Middle frontal gyrus (tissue), 1 donor: ENCODE measurements at regions not wholly inside any gene's neighbourhood (a gene's known extent, or its start where the extent isn't known, plus 50 kb on each side); places are given as distances from the start of the nearest gene placed in this dataset.

Experiments
- DNase-seq: peaks from one replicate; pipeline ENCODE4 v3.0.0-alpha.2; 2015; ENCODE audit warnings: low spot score; ENCODE audit errors: extremely low spot score

DNA sequence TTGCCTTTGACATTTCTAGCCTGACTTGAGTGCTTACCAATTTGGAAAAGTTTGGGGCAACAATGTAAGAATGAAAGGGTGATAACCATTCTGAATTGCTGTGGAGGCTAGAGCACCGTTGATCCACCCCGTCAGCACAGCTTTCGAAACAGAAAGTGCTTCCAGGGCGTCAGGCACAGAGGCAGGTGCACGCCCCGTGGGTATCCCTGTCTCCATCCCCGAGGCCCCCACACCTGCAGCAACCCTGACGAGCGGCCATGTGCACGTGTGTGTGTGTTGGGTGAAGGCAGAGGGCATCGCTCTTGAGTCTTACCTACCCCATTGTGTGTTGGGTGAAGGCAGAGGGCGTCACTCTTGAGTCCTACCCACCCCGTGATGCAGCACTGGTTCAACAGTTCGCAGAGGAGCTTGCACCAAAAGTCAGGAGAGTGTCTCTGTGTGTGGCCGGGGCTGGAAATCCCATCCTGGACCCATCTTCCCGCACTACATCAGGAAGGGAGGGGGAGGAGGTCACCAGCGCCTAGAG lies 404.5 kb downstream of the BRD1 start:
- no peak for DNase-seq

DNA sequence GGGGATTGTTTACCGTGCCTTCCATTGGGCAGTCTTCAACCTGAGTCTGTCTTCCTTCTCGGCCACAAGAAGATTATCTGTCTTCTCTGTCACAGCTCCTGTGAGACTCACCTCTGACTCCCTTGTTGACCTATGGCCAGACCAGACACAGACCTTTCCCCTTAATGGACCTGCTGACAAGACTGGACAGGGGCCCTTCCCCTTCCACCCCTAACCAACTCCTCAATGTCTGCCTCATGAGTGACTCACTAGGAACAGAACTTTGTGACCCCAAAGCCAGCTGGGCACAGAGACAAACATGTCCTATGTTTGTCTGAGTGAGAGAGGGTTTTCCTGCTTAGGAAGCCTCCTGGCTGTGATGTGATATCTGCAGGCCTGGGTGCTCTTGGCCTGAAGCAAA lies 405.0 kb downstream of the BRD1 start:
- no peak for DNase-seq

DNA sequence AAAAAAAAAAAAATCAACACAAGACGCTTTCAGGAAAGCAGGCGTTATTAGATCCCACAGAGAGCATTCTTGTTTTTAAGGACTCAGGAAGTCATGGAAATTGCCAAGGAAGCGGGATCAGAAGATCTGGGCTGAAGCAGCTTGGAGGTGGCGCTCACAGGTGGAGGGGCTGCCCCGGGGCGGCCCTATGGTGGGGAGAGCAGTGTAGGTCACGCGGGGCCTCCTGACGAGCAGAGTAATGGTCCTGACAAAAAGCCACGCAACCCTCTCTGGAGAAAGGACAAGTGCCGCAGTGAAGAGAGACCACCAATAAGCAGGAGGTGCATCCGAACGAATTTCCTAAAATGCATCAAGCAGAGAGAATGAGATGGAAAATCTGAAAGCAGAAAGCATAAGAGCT lies 407.0 kb downstream of the BRD1 start:
- no peak for DNase-seq

DNA sequence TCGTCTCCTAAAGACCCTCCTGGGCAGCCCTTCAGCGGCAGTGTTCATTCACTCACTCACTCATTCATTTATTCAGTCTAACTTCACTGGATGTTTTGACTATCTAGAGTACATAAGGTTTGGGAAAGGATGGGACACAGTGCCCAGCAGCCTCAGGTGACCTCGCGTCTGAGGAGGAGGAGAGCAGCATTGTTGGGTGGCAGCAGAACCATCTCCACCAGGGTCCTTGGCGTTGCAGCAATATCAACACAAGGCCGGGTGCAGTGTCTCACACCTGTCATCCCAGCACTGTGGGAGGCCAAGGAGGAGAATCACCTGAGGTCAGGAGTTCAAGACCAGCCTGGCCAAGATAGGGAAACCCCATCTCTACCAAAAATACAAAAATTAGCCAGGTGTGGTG lies 408.0 kb downstream of the BRD1 start:
- no peak for DNase-seq

DNA sequence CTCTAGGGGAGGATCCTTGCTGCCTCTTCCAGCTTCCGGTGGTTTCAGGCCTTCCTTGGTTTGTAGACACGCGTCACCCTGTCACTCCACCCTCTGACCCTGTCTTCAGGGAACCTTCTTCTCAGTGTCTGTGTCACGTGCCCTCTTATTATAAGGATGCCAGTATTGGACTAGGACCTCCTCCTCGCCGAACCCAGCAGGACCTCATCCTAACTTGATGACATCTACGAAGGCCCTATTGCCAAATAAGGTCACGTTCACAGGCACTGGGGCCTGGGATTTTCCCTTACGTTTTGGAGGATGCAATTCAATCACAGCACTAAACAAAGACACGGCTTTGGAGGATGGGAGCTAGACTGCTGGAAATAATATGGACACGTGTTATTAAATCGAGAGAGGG lies 408.7 kb downstream of the BRD1 start:
- DNase-seq = no peak

DNA sequence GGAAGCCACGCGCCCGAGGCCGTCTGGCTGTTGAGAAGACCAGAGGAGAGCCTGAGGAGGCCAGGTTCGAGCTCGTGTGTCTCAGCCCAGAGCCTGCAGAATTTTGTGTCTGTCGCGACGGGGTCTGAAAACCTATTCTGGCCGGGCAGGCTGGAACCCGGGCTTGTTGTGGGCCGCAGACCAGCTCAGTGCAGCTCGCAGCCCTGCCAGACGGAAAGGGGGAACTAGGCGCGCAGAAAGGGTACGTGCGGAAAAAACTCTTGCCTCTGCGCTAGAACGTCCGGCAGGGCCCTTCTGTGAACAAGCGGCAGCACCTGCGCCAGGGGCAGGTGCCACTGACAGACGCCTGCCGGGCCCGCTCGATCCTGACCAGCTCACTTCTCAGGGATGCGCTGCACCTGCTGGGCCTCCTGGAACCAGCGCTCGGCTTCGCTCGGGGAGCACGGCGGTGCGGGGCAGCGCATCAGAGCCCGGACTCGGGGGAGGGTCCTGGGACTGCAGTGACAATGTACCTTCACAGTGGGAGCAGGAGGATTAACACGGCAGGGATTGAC lies 409.3 kb downstream of the BRD1 start:
- DNase-seq = no peak

DNA sequence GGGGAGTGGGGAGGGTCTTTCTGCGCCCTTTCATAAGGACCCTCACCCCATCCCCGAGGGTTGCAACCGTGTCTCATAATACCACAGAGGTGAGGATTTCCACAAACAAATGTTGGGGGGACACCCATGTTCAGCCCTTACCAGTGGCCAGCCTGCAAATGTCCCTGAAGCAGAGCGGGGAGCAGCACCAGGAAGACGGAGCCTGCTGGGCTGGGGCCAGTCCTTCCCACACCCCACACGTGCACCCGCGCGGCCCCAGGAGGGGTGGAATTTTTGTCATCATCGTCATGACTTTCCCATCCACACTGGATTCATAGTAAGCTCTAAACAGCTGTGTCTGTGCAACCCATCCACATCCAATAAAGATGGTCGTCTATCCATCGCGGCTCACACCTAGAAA lies 409.8 kb downstream of the BRD1 start:
- DNase-seq = no peak

DNA sequence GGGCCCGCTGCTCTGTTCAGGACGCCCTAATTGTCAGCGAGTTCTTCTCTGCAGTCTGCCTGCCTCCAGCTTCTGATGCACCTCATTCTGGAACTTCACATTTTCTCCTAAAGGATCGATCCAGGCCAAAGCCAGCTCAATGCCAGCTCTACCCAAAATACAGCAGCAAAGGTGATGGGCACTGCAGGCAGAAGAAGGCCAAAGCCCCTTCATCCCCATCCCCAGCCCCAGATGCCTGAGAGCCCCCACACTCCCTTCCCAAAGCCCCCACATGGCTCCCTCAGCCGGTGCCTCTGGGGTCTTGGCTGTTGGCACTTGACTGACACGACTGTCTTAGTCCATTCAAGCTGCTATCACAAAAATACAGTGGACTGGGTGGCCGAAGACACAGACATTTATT lies 410.3 kb downstream of the BRD1 start:
- no peak for DNase-seq

DNA sequence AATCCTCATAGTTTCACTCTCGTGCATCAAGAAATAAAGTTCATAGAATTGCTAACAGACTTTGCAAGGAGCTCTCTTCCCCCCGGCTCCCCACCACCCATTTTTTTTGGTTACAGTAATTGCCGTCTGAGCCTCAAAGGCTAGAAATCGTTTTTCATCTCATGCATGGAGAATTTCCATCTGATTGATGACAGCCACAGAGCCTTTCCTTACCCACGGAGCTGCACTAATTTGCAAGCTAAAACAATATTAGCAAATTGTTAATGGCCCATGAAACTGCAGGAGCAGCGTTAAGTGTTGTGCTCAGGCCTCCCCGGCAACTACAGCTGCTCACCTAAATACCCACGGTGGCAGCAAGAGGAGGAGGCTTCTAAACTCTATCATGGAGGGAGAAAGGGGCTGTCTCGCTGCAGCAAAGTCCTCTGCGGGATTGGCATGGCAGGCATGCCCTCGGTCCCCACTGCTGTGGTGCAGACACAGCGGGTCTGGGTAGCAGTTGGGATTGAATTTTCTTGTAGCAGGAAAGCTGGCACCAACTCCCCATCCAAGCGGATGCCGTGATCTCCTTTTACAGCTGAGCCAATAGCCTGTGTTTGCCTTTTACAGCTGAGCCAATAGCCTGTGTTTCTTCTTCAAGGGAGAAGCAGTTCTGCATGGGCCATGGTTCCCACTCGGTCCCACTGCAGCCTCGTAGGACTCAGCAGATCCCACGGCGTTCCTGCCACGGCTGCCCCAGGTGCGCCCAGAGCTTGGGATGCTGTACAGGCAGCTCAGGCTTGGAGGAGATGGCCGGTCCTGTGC lies 412.3 kb downstream of the BRD1 start:
- no peak for DNase-seq

DNA sequence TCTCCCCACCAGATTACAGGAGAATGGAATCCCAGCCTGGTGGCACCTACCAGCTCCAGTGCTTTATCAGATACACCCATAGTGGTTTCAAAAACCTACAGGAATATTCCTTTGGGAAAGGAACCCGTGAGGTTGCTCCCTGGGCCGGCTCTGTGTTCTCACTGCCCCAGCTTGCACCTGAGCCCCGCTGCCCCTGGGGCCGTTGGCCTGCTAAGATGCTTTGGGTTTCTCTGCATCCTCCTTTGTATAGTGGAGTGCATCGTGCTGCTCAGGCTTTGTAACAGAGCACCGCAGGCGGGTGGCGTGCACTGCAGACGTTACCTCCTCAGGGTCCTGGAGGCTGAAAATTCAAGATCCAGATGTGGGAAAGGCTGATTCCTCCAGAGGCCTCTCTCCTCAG lies 414.1 kb downstream of the BRD1 start:
- no peak for DNase-seq

DNA sequence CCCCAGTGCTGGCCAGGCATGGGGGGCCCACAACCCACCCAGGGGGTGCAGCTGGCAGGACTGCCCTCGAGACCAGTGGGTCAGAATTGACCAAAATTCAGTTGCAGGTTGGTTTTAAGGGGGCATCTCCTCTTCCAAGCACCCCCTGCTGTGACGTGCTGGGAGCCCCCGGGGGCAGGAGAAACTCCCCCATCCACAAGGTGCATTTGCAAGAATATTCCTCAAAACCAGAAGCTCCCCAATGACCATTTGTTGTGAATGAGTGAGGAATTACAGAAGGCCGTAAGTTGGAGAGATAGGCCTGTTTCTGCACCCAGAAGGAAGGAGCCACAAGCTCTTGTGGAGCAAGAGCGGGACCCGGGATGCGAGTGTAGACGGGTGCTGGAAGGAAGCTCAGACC lies 414.5 kb downstream of the BRD1 start:
- no peak for DNase-seq

DNA sequence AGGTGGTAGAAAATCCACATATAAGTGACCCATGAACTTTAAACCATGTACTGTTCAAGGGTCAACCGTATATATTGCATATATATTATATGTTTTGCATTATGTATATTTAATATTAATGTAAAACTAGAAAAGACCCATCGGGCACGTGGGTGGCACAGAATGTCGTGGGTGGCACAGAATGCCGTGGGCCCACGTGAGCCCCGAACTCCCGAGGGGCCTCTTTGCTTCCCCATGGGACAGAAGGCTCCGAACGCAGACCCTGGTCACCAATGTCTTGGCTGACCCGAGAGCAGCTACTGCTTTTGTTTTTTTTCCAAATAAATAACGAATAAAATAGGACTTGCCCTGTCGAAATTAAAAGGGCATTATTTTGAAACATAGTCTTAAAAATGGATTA lies 415.4 kb downstream of the BRD1 start:
- DNase-seq = no peak

DNA sequence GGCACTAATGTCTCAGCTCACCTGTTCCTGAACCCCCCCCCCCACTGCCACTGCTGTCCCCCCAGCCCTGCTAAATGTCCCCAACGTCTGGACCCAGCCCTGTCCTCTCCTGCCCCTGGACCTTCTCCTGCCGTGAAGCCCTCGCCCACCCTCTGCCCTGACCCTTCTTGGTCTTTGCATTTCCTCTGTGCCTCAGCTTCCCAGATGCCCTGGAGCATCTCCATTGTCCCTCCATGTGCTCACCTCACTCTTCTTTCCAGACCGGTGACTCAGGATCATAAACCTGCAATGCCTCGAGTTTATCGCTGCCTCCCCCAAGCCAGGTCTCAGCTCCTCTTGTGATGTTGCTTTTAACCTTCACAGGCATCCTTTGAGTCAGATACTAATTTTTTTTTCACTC lies 416.4 kb downstream of the BRD1 start:
- DNase-seq = no peak

DNA sequence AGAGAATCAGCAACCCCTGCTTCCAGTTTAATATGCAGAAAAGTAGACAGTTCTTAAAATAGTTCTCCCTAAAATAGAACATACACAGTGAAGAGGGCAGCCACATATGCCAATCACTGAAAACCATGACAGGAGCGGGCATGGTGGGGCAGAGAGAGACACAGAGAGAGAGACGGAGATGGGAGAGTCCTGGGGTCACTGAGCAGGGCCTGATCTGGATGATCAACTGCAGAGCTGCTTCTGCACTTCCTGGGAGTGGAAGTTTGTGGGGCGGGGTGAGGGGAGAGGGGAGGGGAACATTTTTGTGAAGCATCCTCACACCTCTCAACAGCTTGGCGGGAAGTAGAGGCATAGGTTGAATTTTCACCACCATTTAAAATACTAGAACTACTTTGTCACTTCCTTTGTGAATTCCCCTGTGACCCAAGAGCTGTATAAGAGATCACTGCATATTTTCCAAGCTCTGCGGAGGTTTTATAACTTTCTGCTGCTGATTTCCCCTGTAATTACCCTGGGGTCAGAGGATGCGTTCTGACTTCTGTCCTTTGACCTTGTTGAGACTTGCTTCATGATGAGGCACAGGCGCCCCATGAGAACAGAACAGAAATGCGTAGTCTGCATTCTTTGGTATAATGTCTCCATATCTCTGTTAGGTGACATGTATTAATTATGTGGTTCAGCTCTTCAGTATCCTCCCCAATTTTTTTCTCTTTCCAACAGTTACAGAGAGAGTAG lies 419.4 kb downstream of the BRD1 start:
- DNase-seq = no peak

DNA sequence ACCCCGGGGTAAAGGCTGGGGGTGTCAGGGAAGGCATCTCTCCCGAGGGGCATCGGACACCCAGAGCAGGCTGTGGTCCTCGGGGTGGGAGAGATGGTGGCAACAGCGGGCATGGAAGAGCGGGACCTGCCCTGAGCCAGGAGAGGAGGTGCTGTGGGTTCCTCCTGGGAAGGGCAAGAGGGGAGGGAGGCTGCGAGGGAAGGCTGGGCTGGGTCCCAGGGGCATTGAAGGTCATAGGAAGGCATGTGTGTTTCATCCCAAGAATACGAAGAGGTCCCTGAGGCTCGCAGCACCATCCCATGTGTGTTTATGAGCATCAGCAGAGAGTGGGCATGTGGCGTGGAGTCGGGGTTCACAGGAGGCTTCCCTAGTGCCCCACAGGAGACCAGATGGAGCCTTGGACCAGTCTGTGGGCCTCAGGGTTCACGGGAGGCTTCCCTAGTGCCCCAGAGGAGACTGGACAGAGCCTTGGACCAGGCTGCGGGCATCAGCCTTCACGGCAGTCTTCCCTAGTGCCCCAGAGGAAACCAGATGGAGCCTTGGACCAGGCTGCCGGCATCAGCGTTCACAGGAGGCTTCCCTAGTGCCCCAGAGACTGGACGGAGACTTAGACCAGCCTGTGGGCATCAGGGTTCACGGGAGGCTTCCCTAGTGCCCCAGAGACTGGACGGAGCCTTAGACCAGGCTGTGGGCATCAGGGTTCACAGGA lies 420.6 kb downstream of the BRD1 start:
- DNase-seq = no peak

DNA sequence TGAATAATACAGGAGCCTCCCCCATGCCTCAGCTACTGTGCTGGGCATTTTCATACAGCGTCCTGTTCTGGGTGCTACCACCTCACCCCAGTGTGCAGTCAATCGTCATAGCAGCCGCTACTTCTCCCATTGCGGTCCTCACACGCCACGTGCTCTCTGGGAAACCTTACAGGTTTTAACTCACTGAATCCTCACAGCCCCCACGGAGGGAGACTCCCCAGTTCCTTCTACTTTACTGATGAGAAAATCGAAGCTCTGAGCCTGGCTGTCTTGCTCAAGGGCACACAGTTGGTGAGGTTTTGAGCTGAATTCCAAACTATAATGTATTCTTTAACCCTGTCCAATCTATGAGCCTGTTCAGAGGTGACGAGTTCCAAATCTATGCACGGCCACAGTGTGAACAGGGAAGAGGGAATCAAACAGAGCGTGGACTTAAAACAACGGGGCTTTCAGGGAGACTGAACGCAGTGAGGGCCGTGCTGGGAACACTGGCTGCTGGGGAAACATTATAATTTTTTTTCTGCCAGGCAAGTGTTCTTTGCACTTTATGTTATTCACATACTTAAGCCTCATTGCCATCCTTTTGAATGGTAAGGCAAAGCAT lies 421.5 kb downstream of the BRD1 start:
- DNase-seq = no peak

DNA sequence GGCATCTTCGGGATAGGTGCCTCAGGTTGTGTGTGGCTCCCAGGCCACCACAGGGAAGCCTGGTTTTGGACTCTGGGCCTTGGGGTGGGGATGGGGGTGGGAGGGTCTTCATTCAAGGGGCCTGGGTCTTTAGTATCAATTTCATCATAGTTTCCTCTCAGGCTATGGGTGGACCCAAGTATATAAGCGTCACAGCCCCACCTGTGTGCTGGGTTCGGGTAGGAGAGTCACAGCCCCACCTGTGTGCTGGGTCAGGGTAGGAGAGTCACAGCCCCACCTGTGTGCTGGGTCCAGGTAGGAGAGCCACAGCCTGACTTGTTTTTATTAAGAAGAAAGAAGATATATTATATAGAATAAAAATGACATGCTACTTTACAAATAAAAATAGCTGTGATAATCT lies 422.1 kb downstream of the BRD1 start:
- DNase-seq = no peak

DNA sequence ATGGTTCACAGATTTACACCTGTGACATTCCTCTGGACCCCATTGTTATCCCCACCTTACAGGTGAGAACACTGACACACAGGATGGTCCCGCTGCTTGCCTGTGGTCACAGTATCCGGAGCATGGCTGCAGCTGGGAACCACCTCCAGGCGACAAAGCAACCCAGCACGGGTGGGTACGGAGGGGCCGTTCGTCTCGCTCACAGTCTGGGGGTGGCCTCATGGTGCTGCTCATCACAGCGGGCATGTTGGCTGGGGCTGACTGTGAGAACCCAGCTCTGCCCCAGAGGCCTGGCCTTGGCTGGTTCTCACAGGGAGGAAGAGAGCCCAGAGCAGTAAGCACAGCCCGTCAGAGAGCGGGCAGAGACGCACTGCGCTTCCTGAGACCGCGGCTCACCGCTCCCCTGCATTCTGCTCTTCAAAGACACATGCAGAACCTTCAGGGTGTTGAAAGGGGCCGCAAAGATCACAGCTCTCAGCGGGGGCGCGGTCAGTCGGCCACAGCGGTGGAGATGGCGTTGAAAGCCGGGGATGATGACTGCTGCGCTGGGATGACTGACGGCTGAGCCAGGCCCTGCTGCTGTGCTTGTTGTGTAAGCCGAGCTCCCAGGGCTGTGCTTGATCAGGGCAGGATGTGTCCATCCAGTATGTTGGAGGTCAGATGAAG lies 423.0 kb downstream of the BRD1 start:
- DNase-seq = no peak

DNA sequence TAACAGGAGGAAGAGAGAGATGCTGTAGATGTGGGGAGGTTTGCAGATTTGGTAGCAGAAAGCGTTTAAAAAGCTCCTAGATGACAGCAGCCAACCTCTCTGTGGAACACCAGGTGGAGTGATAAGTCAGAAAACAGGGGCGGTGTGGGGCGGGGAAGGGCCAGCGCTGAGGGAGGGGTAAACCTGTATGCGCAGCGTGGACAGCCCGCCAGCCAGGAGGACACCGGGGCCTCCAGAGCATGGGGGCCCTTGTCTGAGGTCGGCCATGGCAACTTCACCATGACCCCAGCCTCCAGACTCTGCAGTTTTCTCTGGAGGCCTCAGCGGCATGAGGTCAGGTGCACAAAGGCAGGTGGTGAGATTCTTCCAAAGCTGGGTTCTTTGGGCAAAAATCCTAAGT lies 423.7 kb downstream of the BRD1 start:
- no peak for DNase-seq

DNA sequence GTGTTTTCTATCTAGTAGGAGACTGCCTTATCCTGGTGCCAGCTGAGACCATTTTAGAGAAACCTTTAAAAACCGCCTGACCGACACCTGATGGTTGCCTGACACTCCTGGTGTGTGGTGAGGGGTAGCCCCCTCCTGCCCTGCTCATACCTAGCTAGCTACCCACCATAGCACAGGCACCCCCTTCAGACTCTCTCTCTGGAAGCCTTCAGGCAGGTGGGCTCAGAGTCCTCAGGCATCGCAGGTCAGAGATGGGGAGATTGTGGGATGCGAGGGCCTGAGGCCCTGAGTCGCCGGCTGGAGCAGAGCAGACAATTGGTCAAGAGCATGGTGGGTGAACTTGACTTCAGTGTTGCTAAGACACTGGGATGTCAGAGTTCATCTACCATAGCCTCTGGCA lies 424.6 kb downstream of the BRD1 start:
- no peak for DNase-seq

DNA sequence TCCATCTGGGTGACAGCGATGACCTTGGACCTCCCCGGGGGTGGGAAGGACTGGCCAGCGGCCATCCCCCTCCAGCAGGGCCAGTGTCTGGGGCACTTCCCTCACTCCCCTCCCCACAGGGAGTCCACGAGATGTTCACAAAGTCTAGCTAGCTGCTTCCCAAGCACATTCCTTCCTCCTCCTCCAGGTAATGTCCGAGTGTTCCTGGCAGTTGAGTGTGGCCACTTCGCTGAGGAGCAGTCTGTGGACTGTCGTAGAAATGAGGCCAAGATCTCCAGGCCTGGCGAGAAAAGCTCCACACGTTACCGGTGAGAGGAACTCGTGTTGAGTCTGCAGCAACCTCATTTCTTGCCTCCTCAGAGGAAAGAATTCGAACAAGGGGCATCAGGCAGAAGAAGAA lies 425.5 kb downstream of the BRD1 start:
- no peak for DNase-seq
